ENCODE measurements at regions not wholly inside any gene's neighbourhood (a gene's known extent, or its start where the extent isn't known, plus 50 kb on each side); places are given as distances from the start of the nearest gene placed in this dataset.

DNA sequence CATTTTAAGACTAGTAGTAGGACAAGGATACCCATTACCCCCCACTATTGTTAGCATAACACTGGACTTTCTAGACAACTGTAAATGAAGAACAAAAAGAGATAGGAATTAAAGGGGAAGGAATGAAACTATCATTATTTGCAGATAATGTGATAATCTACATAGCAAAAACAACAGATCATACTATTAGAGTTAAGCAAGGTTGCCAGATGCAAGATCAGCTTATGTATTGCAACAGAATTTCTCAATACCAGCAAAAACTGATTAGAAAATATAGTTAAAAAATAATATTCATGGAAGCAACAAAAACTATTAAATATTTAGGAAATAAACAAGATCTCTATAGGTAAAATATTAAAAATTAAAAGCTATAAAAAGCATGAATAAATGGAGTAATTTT, 194.4 kb upstream of the SPRED2 start:
- Histone ChIP-seq H3K27me3 (no peaks in the 10 kb centered on the region), H3K36me3 (no peaks in the 10 kb centered on the region), H3K4me1 (no peaks in the 10 kb centered on the region), H3K4me3 (no peak overlapping the region), H3K27ac (no peak overlapping the region), H3K9me3 (peaks cover 0 to 13% of the 10 kb centered on the region in 2 donors)
- TF ChIP-seq, protein P1, sequence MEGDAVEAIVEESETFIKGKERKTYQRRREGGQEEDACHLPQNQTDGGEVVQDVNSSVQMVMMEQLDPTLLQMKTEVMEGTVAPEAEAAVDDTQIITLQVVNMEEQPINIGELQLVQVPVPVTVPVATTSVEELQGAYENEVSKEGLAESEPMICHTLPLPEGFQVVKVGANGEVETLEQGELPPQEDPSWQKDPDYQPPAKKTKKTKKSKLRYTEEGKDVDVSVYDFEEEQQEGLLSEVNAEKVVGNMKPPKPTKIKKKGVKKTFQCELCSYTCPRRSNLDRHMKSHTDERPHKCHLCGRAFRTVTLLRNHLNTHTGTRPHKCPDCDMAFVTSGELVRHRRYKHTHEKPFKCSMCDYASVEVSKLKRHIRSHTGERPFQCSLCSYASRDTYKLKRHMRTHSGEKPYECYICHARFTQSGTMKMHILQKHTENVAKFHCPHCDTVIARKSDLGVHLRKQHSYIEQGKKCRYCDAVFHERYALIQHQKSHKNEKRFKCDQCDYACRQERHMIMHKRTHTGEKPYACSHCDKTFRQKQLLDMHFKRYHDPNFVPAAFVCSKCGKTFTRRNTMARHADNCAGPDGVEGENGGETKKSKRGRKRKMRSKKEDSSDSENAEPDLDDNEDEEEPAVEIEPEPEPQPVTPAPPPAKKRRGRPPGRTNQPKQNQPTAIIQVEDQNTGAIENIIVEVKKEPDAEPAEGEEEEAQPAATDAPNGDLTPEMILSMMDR (IDR thresholded peaks at IDR 0.05), result no peak
- DNase-seq (ENCODE audit: low spot score), result no peak

DNA sequence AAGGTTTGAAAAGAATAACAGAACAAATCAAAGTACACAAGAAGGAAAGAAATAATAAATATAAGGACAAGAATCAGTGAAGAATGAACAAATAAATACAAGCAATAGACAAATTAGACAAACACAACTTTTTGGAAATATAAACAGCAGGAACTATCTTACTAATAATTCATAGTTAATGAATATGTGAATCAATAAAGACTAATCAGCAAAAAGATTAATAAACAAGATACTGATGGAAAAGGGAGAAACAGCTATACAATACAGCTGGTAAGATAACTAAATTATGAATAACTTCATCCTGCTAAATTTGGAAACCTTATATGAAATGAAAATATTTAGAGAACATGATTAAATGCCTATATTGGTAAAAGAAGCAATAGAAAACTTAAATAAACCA, 193.6 kb upstream of the SPRED2 start:
- Histone ChIP-seq H3K4me3 (no peak overlapping the region), H3K9me3 (peaks cover 0 to 13% of the 10 kb centered on the region in 2 donors), H3K27ac (no peak overlapping the region), H3K4me1 (no peaks in the 10 kb centered on the region), H3K27me3 (no peaks in the 10 kb centered on the region), H3K36me3 (no peaks in the 10 kb centered on the region)
- DNase-seq (ENCODE audit: low spot score), result no peak
- TF ChIP-seq, protein P1 (IDR thresholded peaks at IDR 0.05), result no peak

DNA sequence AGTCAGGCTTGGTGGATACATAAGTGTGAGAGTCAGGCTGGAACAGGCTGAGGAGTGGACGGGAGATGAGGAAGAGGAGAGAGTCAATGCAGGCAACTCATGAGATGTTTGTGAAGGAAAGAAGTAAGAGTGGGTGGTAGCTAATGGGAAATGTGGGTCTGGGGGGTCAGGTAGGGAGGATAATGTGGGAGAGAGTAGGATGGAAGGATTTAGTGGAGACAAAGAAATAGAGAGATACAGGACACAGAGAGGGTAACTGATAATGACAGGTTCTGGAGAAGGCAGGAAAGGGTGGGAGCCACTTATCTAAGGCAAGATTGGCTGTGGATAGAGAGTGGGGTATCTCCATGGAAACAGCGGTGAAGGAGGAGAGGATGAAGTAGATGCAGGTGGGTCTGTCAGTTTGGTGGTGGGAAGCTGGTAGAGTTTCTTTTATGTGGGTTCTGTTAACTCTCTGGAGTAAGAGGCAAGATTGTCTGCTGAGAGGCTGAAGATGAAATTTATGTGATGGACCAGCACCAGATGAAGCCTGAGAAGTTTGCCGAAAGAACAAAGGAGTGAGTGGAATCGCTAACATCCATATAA, 190.6 kb upstream of the SPRED2 start:
- H3K36me3 ChIP-seq, result no peaks in the 10 kb centered on the region

DNA sequence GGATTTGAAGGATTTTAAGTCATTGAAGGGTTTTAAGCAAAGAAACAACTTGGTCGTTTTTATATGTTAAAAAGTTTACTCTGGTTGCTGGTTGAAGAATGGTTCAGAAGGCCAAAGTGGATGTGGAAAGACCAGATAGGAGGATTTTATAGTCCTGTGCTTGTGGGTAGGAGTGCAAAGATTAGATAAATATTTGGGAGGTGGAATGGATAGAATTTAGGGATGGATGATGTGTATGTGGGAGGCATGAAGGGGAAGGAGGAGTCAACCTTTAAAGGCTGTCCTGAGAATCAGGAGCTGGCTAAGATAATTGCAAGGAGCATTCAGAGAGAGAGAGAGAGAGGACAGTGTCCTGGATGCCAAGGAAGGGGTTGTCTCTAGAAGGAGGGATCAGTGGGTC, 190.1 kb upstream of the SPRED2 start:
- no peaks in the 10 kb centered on the region for H3K4me1 ChIP-seq
- no peak overlapping the region for H3K27ac ChIP-seq
- DNase-seq (ENCODE audit: low spot score), result no peak
- TF ChIP-seq, protein P1 (IDR thresholded peaks at IDR 0.05), result no peak
- no peak overlapping the region for H3K4me3 ChIP-seq
- H3K27me3 ChIP-seq, result no peaks in the 10 kb centered on the region
- peaks cover 0 to 5% of the 10 kb centered on the region in 2 donors for H3K9me3 ChIP-seq
- H3K36me3 ChIP-seq, result no peaks in the 10 kb centered on the region

More for the DNA sequence above, 190.6 kb upstream of the SPRED2 start:
- H3K27ac ChIP-seq, result no peak overlapping the region
- no peak for DNase-seq (ENCODE audit: low spot score)
- no peaks in the 10 kb centered on the region for H3K27me3 ChIP-seq
- H3K4me3 ChIP-seq, result no peak overlapping the region
- H3K4me1 ChIP-seq, result no peaks in the 10 kb centered on the region
- peaks cover 0 to 10% of the 10 kb centered on the region in 2 donors for H3K9me3 ChIP-seq
- TF ChIP-seq, protein P1 (IDR thresholded peaks at IDR 0.05), result no peak

DNA sequence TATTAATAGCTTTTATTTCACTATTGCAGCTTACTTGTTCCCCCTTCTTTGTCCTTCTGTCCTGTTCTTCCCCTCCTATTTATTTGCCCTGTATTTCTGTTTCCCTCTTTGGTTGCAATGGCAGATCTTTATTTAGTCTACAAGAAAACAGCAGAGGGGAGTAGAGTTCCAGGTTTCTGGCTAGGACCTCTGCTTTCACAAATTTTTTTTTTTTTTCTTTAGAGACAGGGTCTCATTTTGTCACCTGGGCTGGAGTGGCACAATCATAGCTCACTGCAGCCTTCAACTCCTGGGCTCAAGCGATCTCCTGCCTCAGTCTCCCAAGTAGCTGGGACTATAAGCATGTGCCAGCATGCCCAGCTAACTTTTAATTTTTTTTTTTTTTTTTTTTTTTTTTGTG, 188.1 kb upstream of the SPRED2 start:
- no peaks in the 10 kb centered on the region for H3K27me3 ChIP-seq
- TF ChIP-seq, protein P1 (IDR thresholded peaks at IDR 0.05), result no peak
- H3K27ac ChIP-seq, result no peak overlapping the region
- no peaks in the 10 kb centered on the region for H3K9me3 ChIP-seq
- H3K36me3 ChIP-seq, result no peaks in the 10 kb centered on the region
- H3K4me1 ChIP-seq, result no peaks in the 10 kb centered on the region
- no peak for DNase-seq (ENCODE audit: low spot score)
- H3K4me3 ChIP-seq, result no peak overlapping the region

DNA sequence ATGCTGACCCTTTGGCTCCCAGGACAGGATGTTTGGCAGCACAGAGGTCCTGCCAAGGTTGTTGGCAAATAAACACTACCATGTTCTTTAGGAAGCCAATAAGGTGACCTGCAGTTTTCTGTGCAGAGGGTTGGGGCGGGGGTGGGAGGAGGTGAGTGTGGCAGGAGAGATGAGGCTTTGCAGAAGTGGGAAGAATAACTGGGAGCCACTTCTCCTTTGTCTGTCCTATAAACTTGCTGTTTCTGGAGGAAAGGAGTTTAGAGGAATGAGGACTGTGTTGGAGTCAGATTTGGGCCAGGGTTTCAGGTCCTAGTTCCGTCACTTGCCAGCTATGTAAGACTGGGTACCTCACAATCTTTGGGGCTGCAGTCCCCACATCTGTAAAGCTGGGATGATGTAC, 187.6 kb upstream of the SPRED2 start:
- H3K27ac ChIP-seq, result no peak overlapping the region
- no peaks in the 10 kb centered on the region for H3K27me3 ChIP-seq
- no peak for DNase-seq (ENCODE audit: low spot score)
- no peaks in the 10 kb centered on the region for H3K36me3 ChIP-seq
- TF ChIP-seq, protein P1 (IDR thresholded peaks at IDR 0.05), result no peak
- no peaks in the 10 kb centered on the region for H3K9me3 ChIP-seq
- H3K4me1 ChIP-seq, result no peaks in the 10 kb centered on the region
- no peak overlapping the region for H3K4me3 ChIP-seq

All from right atrium auricular region (tissue), 2 donors.